ENCODE measurements at regions not wholly inside any gene's neighbourhood (a gene's known extent, or its start where the extent isn't known, plus 50 kb on each side); places are given as distances from the start of the nearest gene placed in this dataset.

- H3K27me3 ChIP-seq (ENCODE audit: insufficient read depth, poor library complexity, severe bottlenecking): no peaks in the 10 kb centered on the region
- no peak for TF ChIP-seq CTCF (IDR thresholded peaks at IDR 0.05; ENCODE audit: poor library complexity, severe bottlenecking)
- DNase-seq (ENCODE audit: low spot score): no peak
- peaks cover 15% of the 10 kb centered on the region for H3K4me1 ChIP-seq (ENCODE audit: insufficient read depth, poor library complexity, severe bottlenecking)
- H3K4me3 ChIP-seq (ENCODE audit: severe bottlenecking): no peak overlapping the region
- H3K9me3 ChIP-seq (ENCODE audit: severe bottlenecking): no peaks in the 10 kb centered on the region
- peak; percentile 11; the same call in 2 of the 3 replicates for ATAC-seq (ENCODE audit: low read depth)
- peak overlapping the region; percentile 42 for H3K27ac ChIP-seq (ENCODE audit: poor library complexity, severe bottlenecking)
- no peaks in the 10 kb centered on the region for H3K36me3 ChIP-seq (ENCODE audit: low read depth)
Measured at GRCh38 chr12:116390401-116391335, 113.2 kb upstream of the MED13L start.

- Histone ChIP-seq H3K4me1 (ENCODE audit: insufficient read depth, poor library complexity, severe bottlenecking) (peaks cover 15% of the 10 kb centered on the region), H3K9me3 (ENCODE audit: severe bottlenecking) (no peaks in the 10 kb centered on the region), H3K27ac (ENCODE audit: poor library complexity, severe bottlenecking) (no peak overlapping the region), H3K4me3 (ENCODE audit: severe bottlenecking) (no peak overlapping the region), H3K27me3 (ENCODE audit: insufficient read depth, poor library complexity, severe bottlenecking) (no peaks in the 10 kb centered on the region), H3K36me3 (ENCODE audit: low read depth) (no peaks in the 10 kb centered on the region)
- DNase-seq (ENCODE audit: low spot score) (no peak), ATAC-seq (ENCODE audit: low read depth) (no peak)
- TF ChIP-seq CTCF (IDR thresholded peaks at IDR 0.05; ENCODE audit: poor library complexity, severe bottlenecking): no peak
Measured at GRCh38 chr12:116391501-116391900, 114.0 kb upstream of the MED13L start.

GRCh38 chr12:116392061-116392460 lies 114.6 kb upstream of the MED13L start:
- no peak for DNase-seq (ENCODE audit: low spot score)
- H3K4me3 ChIP-seq (ENCODE audit: severe bottlenecking): no peak overlapping the region
- no peak for ATAC-seq (ENCODE audit: low read depth)
- H3K27me3 ChIP-seq (ENCODE audit: insufficient read depth, poor library complexity, severe bottlenecking): no peaks in the 10 kb centered on the region
- no peaks in the 10 kb centered on the region for H3K36me3 ChIP-seq (ENCODE audit: low read depth)
- H3K9me3 ChIP-seq (ENCODE audit: severe bottlenecking): no peaks in the 10 kb centered on the region
- no peak for TF ChIP-seq CTCF (IDR thresholded peaks at IDR 0.05; ENCODE audit: poor library complexity, severe bottlenecking)
- peaks cover 15% of the 10 kb centered on the region for H3K4me1 ChIP-seq (ENCODE audit: insufficient read depth, poor library complexity, severe bottlenecking)
- no peak overlapping the region for H3K27ac ChIP-seq (ENCODE audit: poor library complexity, severe bottlenecking)

- no peak overlapping the region for H3K4me3 ChIP-seq (ENCODE audit: severe bottlenecking)
- no peaks in the 10 kb centered on the region for H3K9me3 ChIP-seq (ENCODE audit: severe bottlenecking)
- no peaks in the 10 kb centered on the region for H3K36me3 ChIP-seq (ENCODE audit: low read depth)
- no peaks in the 10 kb centered on the region for H3K27me3 ChIP-seq (ENCODE audit: insufficient read depth, poor library complexity, severe bottlenecking)
- TF ChIP-seq CTCF (IDR thresholded peaks at IDR 0.05; ENCODE audit: poor library complexity, severe bottlenecking): no peak
- H3K4me1 ChIP-seq (ENCODE audit: insufficient read depth, poor library complexity, severe bottlenecking): peaks cover 15% of the 10 kb centered on the region
- ATAC-seq (ENCODE audit: low read depth) (no peak), DNase-seq (ENCODE audit: low spot score) (no peak)
- H3K27ac ChIP-seq (ENCODE audit: poor library complexity, severe bottlenecking): no peak overlapping the region
Measured at GRCh38 chr12:116393255-116393654, 115.8 kb upstream of the MED13L start.

Measured in RWPE2 (cell line).